CD4-positive, CD25-positive, alpha-beta regulatory T cell (primary cell): ENCODE measurements at regions not wholly inside any gene's neighbourhood (a gene's known extent, or its start where the extent isn't known, plus 50 kb on each side); places are given as distances from the start of the nearest gene placed in this dataset.
A peak's percentile ranks its signal among the peaks of the same experiment; 100 is the strongest.

Experiments used
- ATAC-seq, 2 donors: fragments of 150-1000 bp; cut with Tn5 transposase; one replicate each; pipeline ENCODE4 v1.10.0; 2021; ENCODE audit warnings: low read depth in 2 of 2, moderate number of reproducible peaks in 2 of 2, moderate library complexity in 1 of 2
- DNase-seq, 3 donors: peaks; one replicate each; pipeline versions ENCODE4 v3.0.0 to v3.0.0-alpha.2; 2012 to 2022; ENCODE audit warnings: mixed read lengths in 1 of 3
- H3K27ac ChIP-seq: one replicate; pipeline ENCODE4 v1.7.0; 2013; ENCODE audit warnings: mild to moderate bottlenecking, low read length; ENCODE audit not compliant: insufficient read depth, poor library complexity, severe bottlenecking
- H3K27me3 ChIP-seq: one replicate; pipeline ENCODE4 v1.7.0; 2013; ENCODE audit warnings: low read length; ENCODE audit not compliant: control insufficient read depth, insufficient read depth
- H3K36me3 ChIP-seq: one replicate; pipeline ENCODE4 v1.7.0; 2013; ENCODE audit warnings: mild to moderate bottlenecking, low read length, moderate library complexity; ENCODE audit not compliant: control insufficient read depth, insufficient read depth
- H3K4me1 ChIP-seq: 2 replicates; pipeline ENCODE4 v1.7.0; 2013; ENCODE audit warnings: mild to moderate bottlenecking, low read length; ENCODE audit not compliant: insufficient read depth, control insufficient read depth, poor library complexity, severe bottlenecking
- H3K4me3 ChIP-seq: one replicate; pipeline ENCODE4 v1.7.0; 2013; ENCODE audit warnings: low read depth, mild to moderate bottlenecking, low read length, moderate library complexity
- H3K9me3 ChIP-seq, 2 experiments: 1 replicate in 1 of 2; 2 replicates in 1 of 2; pipeline ENCODE4 v1.7.0; 2013; ENCODE audit warnings: low read length in 2 of 2, mild to moderate bottlenecking in 1 of 2, moderate library complexity in 1 of 2; ENCODE audit not compliant: control insufficient read depth in 2 of 2
- H3K27ac Mint-ChIP-seq, 3 donors: one replicate each; pipeline ENCODE4 v1.8.0; 2020 to 2022; ENCODE audit warnings: mild to moderate bottlenecking in 3 of 3, mixed read lengths in 3 of 3, moderate library complexity in 2 of 3
- H3K27me3 Mint-ChIP-seq: one replicate; pipeline ENCODE4 v1.8.0; 2022; ENCODE audit warnings: mild to moderate bottlenecking, mixed read lengths
- H3K36me3 Mint-ChIP-seq: one replicate; pipeline ENCODE4 v1.8.0; 2020; ENCODE audit warnings: mixed read lengths
- H3K4me1 Mint-ChIP-seq, 4 donors: one replicate each; pipeline ENCODE4 v1.8.0; 2020 to 2022; ENCODE audit warnings: mixed read lengths in 4 of 4, mild to moderate bottlenecking in 1 of 4
- H3K4me3 Mint-ChIP-seq, 4 donors: one replicate each; pipeline ENCODE4 v1.8.0; 2020 to 2022; ENCODE audit warnings: mild to moderate bottlenecking in 4 of 4, mixed read lengths in 4 of 4, moderate library complexity in 3 of 4
- H3K9me3 Mint-ChIP-seq, 7 donors: one replicate each; pipeline ENCODE4 v1.8.0; 2020 to 2022; ENCODE audit warnings: mixed read lengths in 7 of 7, mild to moderate bottlenecking in 3 of 7, moderate library complexity in 2 of 7

DNA sequence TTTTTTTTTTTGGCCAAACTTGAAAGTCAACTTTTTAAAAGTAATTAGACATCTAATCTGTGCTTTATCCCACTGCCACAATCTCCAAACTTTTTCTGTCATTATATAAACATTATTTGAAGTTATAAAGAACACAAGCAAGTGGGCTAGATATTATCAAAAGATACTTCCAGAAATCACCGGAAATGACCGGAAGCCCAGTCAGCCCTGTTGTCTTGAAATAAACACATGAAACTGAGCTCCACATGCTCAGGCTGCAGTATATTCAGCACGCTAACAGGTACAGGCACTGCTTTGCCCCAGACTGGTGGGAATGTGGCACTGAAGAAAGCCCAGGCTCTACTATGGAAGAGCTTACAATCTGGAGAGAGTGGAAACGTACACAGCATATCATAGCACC is 158.9 kb upstream of the PLEKHG7 start:
- Mint-ChIP-seq H3K4me1 (peaks cover 19 to 43% (median 34%) of the 10 kb centered on the region in 4 donors), H3K9me3 (peaks cover 0 to 2% (median 0%) of the 10 kb centered on the region in 7 donors), H3K36me3 (no peaks in the 10 kb centered on the region), H3K27me3 (no peaks in the 10 kb centered on the region), H3K27ac (no peak overlapping the region), H3K4me3 (no peak overlapping the region)
- Histone ChIP-seq H3K36me3 (no peaks in the 10 kb centered on the region), H3K27ac (no peak overlapping the region), H3K27me3 (no peaks in the 10 kb centered on the region), H3K9me3 (no peaks in the 10 kb centered on the region), H3K4me3 (no peak overlapping the region), H3K4me1 (peaks cover 24% of the 10 kb centered on the region)
- DNase-seq (no peak), ATAC-seq (no peak)

DNA sequence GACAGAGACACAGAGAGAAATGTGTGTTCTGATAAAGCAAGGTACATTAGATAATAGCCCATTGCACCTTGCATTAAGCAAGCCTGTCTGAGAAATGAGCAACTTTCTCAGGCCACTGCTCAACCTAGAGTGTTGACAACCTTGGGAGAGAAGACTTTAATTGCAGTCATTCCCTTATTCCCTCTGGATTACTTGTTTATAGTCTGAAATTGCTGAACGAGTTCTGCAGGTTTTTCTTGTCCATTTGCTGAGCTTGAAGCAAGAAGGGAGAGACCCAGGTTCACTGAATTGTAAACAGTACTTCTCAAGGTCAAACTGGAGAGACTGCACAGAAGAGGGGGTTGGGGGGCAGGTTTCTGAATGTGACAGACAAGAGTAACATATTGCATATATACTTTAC is 159.4 kb upstream of the PLEKHG7 start:
- H3K36me3 ChIP-seq, result no peaks in the 10 kb centered on the region
- Mint-ChIP-seq H3K4me1 (peaks cover 19 to 46% (median 37%) of the 10 kb centered on the region in 4 donors), H3K9me3 (peaks cover 0 to 2% (median 0%) of the 10 kb centered on the region in 7 donors), H3K27me3 (no peaks in the 10 kb centered on the region), H3K36me3 (no peaks in the 10 kb centered on the region), H3K4me3 (no peak overlapping the region), H3K27ac (no peak overlapping the region)
- H3K4me1 ChIP-seq, result peaks cover 25% of the 10 kb centered on the region
- no peak overlapping the region for H3K4me3 ChIP-seq
- DNase-seq (no peak), ATAC-seq (no peak)
- H3K27me3 ChIP-seq, result no peaks in the 10 kb centered on the region
- no peak overlapping the region for H3K27ac ChIP-seq
- H3K9me3 ChIP-seq, result no peaks in the 10 kb centered on the region

GRCh38 chr12:92541731-92542130 is 161.1 kb upstream of the PLEKHG7 start:
- H3K27ac ChIP-seq, result peak overlapping the region; percentile 26
- peaks cover 19 to 55% (median 45%) of the 10 kb centered on the region in 4 donors for H3K4me1 Mint-ChIP-seq
- no peaks in the 10 kb centered on the region for H3K27me3 ChIP-seq
- H3K27me3 Mint-ChIP-seq, result no peaks in the 10 kb centered on the region
- peaks cover 0 to 2% (median 0%) of the 10 kb centered on the region in 7 donors for H3K9me3 Mint-ChIP-seq
- peak overlapping the region; percentile 34 to 75 (median 40) for H3K27ac Mint-ChIP-seq
- peaks cover 25% of the 10 kb centered on the region for H3K4me1 ChIP-seq
- H3K4me3 ChIP-seq, result no peak overlapping the region
- ATAC-seq, result no peak
- H3K36me3 ChIP-seq, result no peaks in the 10 kb centered on the region
- DNase-seq, result no peak
- no peaks in the 10 kb centered on the region for H3K9me3 ChIP-seq
- no peaks in the 10 kb centered on the region for H3K36me3 Mint-ChIP-seq
- peak overlapping the region in 1 of 4 donors; percentile 11 for H3K4me3 Mint-ChIP-seq

DNA sequence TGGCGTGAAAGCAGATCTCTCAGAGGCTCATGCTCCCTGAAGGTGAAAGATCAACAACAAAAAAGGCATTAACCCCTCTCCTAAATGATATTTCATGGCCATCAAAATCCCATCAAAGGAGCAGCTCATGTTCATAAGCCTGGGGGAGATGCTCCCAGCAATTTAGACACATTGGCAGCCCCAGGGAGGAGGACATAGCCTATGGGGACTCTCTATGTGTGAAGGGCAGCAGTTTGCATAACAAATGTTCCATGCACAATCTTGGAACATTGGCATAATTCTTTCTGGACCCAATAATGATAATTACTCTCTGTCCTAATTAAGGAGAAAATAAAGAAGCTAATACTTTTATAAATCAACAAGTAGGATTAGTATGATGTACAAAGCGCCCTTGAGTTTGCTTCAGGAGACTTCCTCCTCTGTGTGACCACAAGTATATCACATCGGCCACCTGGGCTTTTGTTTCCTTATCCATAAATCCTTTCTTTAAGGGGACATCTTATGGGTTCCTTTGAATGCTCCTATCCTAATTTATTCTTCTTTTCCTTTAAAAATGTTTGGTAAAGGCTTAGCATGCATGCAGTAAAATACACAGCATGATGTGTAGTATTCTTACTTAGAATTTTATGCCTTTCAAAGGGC is 161.9 kb upstream of the PLEKHG7 start:
- H3K27ac Mint-ChIP-seq, result peak overlapping the region; percentile 74 to 88 (median 75)
- Histone ChIP-seq H3K4me1 (peaks cover 25% of the 10 kb centered on the region), H3K27ac (peak overlapping the region; percentile 60), H3K36me3 (no peaks in the 10 kb centered on the region), H3K4me3 (no peak overlapping the region), H3K27me3 (no peaks in the 10 kb centered on the region), H3K9me3 (no peaks in the 10 kb centered on the region)
- no peak for DNase-seq
- ATAC-seq, result no peak
- peak overlapping the region in 3 of 4 donors; percentile 19 to 29 (median 27) for H3K4me3 Mint-ChIP-seq
- H3K36me3 Mint-ChIP-seq, result no peaks in the 10 kb centered on the region
- peaks cover 0 to 2% (median 0%) of the 10 kb centered on the region in 7 donors for H3K9me3 Mint-ChIP-seq
- peaks cover 19 to 55% (median 47%) of the 10 kb centered on the region in 4 donors for H3K4me1 Mint-ChIP-seq
- H3K27me3 Mint-ChIP-seq, result no peaks in the 10 kb centered on the region

GRCh38 chr12:92539976-92540781 is 162.6 kb upstream of the PLEKHG7 start:
- H3K27me3 Mint-ChIP-seq, result no peaks in the 10 kb centered on the region
- Histone ChIP-seq H3K9me3 (no peaks in the 10 kb centered on the region), H3K4me1 (peaks cover 25% of the 10 kb centered on the region), H3K27me3 (no peaks in the 10 kb centered on the region), H3K36me3 (no peaks in the 10 kb centered on the region), H3K27ac (peak overlapping the region; percentile 60), H3K4me3 (peak overlapping the region; percentile 24)
- peak overlapping the region; percentile 74 to 88 (median 75) for H3K27ac Mint-ChIP-seq
- H3K36me3 Mint-ChIP-seq, result no peaks in the 10 kb centered on the region
- peak overlapping the region; percentile 27 to 75 (median 30) for H3K4me3 Mint-ChIP-seq
- peak in 2 of 3 donors; percentile 6 to 86 for DNase-seq
- H3K4me1 Mint-ChIP-seq, result peaks cover 19 to 55% (median 48%) of the 10 kb centered on the region in 4 donors
- peaks cover 0 to 2% (median 0%) of the 10 kb centered on the region in 7 donors for H3K9me3 Mint-ChIP-seq
- ATAC-seq, result peak; percentile 44 to 54

DNA sequence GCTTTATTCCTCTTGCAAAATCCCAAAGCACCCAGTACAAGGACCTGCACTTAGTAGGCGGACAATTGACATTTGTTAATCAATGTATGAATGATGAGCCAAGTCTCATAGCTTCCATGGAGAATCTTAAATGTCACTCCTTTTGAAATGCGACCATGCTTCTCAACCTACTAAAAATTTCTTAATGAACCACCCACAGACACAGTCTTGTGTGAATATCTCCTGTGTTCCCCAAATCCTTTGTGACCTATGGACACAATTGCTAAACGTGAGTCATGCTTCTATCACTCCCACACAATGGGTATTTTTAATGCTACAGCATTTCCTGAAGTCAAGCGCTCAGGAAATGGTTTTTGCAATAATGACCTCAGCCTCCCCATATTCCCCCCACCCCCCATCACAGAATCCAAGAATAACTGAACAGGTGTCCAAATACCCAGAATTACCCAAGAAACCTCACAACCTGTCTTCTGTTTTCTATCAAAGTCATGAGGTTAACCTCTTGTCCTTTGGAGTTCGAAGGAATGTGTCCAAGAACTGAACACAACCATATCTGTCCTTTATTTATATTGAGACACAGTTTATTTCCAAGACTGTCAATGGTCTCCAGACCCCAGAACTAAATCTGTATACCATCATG is 163.6 kb upstream of the PLEKHG7 start:
- peak in 1 of 2 donors; percentile 48 for ATAC-seq
- Mint-ChIP-seq H3K27me3 (no peaks in the 10 kb centered on the region), H3K4me3 (peak overlapping the region in 3 of 4 donors; percentile 6 to 75 (median 27)), H3K36me3 (no peaks in the 10 kb centered on the region), H3K9me3 (peaks cover 0 to 2% (median 0%) of the 10 kb centered on the region in 7 donors), H3K27ac (peak overlapping the region; percentile 74 to 88 (median 75)), H3K4me1 (peaks cover 19 to 51% (median 47%) of the 10 kb centered on the region in 4 donors)
- no peaks in the 10 kb centered on the region for H3K36me3 ChIP-seq
- peak in 1 of 3 donors; percentile 82 for DNase-seq
- H3K9me3 ChIP-seq, result no peaks in the 10 kb centered on the region
- peaks cover 25% of the 10 kb centered on the region for H3K4me1 ChIP-seq
- no peak overlapping the region for H3K27ac ChIP-seq
- H3K4me3 ChIP-seq, result no peak overlapping the region
- no peaks in the 10 kb centered on the region for H3K27me3 ChIP-seq

DNA sequence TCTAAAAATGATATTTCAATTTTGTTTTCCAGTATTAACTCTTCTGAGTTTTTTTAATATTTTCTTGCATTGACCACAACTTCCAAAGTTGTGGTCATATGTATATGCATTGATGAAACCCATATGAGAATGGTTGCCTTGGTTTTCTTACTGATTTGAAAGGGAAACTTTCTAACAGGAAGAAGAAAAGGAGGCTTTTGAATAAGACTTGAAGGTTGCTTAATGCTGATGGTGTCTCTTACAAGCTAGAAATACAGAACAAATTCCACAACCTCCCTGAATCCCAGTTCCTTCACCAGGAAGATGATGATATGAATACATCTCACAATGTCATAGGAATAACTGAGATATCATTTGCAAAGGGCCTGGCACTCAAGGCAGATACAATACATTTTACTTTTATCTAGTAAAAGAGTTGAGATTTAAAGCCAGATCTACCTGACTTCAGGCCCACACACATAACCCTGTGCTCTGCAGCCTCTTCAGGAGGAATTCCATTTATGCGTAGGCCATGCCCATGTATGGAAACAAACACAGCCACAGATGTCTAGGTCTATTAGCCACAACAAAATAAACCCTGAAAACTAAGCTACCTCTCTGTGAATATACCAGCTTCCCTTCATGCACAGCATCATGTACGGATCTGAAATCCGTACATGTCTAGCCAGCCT is 165.4 kb upstream of the PLEKHG7 start:
- Mint-ChIP-seq H3K4me3 (peak overlapping the region in 1 of 4 donors; percentile 11), H3K36me3 (no peaks in the 10 kb centered on the region), H3K4me1 (peaks cover 26 to 48% (median 41%) of the 10 kb centered on the region in 4 donors), H3K9me3 (no peaks in the 10 kb centered on the region), H3K27me3 (no peaks in the 10 kb centered on the region), H3K27ac (peak overlapping the region in 1 of 3 donors; percentile 5)
- H3K4me3 ChIP-seq, result no peak overlapping the region
- no peaks in the 10 kb centered on the region for H3K9me3 ChIP-seq
- no peaks in the 10 kb centered on the region for H3K36me3 ChIP-seq
- ATAC-seq (no peak), DNase-seq (no peak)
- no peak overlapping the region for H3K27ac ChIP-seq
- H3K27me3 ChIP-seq, result no peaks in the 10 kb centered on the region
- peaks cover 25% of the 10 kb centered on the region for H3K4me1 ChIP-seq
